Keratinocyte (primary cell): ENCODE measurements at regions not wholly inside any gene's neighbourhood (a gene's known extent, or its start where the extent isn't known, plus 50 kb on each side); places are given as distances from the start of the nearest gene placed in this dataset.
A peak's percentile ranks its signal among the peaks of the same experiment; 100 is the strongest.

Experiments
- DNase-seq: peaks from one replicate; pipeline ENCODE4 v3.0.0-alpha.2; 2011; ENCODE audit warnings: low read depth, missing footprints, low spot score
- FAIRE-seq: peaks from 2 replicates; lab custom pipeline; 2011; peaks lifted over from hg19 to GRCh38; lab: Jason Lieb, UNC
- H2AFZ ChIP-seq: 2 replicates; pipeline ENCODE4 v1.6.0; 2012; ENCODE audit warnings: low read length, control low read depth, inconsistent platforms; ENCODE audit not compliant: control insufficient read depth
- H3K27ac ChIP-seq: 2 replicates; pipeline ENCODE4 v1.5.1; 2011; ENCODE audit warnings: low read length; ENCODE audit not compliant: control insufficient read depth, insufficient read depth
- H3K27me3 ChIP-seq: 3 replicates; pipeline ENCODE4 v1.6.0; 2011; ENCODE audit warnings: low read length; ENCODE audit not compliant: control insufficient read depth, insufficient read depth; ENCODE audit errors: extremely low read depth
- H3K36me3 ChIP-seq, 2 experiments: 2 replicates in 1 of 2; 3 replicates in 1 of 2; pipeline ENCODE4 v1.5.1; 2011; ENCODE audit warnings: low read length in 2 of 2, mild to moderate bottlenecking in 1 of 2; ENCODE audit not compliant: control insufficient read depth in 2 of 2, insufficient read depth in 2 of 2; ENCODE audit errors: extremely low read depth in 1 of 2
- H3K4me1 ChIP-seq: 3 replicates; pipeline ENCODE4 v1.5.1; 2011; ENCODE audit warnings: low read length; ENCODE audit not compliant: control insufficient read depth, insufficient read depth; ENCODE audit errors: extremely low read depth
- H3K4me2 ChIP-seq: 3 replicates; pipeline ENCODE4 v1.6.0; 2011; ENCODE audit warnings: low read depth, low read length; ENCODE audit not compliant: control insufficient read depth, insufficient read depth; ENCODE audit errors: extremely low read depth
- H3K4me3 ChIP-seq, 3 experiments: fragments of 200-600 bp in 1 of 3; sonication (generic) in 1 of 3; 2 replicates in 2 of 3; 3 replicates in 1 of 3; pipeline ENCODE4 v1.5.1; 2011 to 2016; ENCODE audit warnings: low read length in 3 of 3, mild to moderate bottlenecking in 3 of 3, control low read depth in 2 of 3, inconsistent platforms in 1 of 3, low read depth in 1 of 3, mixed read lengths in 1 of 3, mixed run types in 1 of 3, moderate library complexity in 1 of 3; ENCODE audit not compliant: control insufficient read depth in 2 of 3, insufficient read depth in 2 of 3; ENCODE audit errors: extremely low read depth in 1 of 3
- H3K79me2 ChIP-seq: 2 replicates; pipeline ENCODE4 v1.6.0; 2012; ENCODE audit warnings: low read length; ENCODE audit not compliant: control insufficient read depth, insufficient read depth
- H3K9ac ChIP-seq: 3 replicates; pipeline ENCODE4 v1.6.0; 2011; ENCODE audit warnings: low read length; ENCODE audit not compliant: control insufficient read depth, insufficient read depth; ENCODE audit errors: extremely low read depth
- H3K9me1 ChIP-seq: 3 replicates; pipeline ENCODE4 v1.6.0; 2011; ENCODE audit warnings: low read length; ENCODE audit not compliant: control insufficient read depth, insufficient read depth; ENCODE audit errors: extremely low read depth
- H3K9me3 ChIP-seq: 2 replicates; pipeline ENCODE4 v1.5.1; 2012; ENCODE audit warnings: low read depth, low read length; ENCODE audit not compliant: control insufficient read depth
- H4K20me1 ChIP-seq: 3 replicates; pipeline ENCODE4 v1.6.0; 2011; ENCODE audit warnings: low read length; ENCODE audit not compliant: control insufficient read depth, insufficient read depth; ENCODE audit errors: extremely low read depth
- EZH2 ChIP-seq: IDR thresholded peaks from one replicate; pipeline ENCODE4 v1.6.1; 2012; ENCODE audit warnings: inconsistent platforms, mild to moderate bottlenecking, low read length, moderate library complexity
- dilution Hi-C: fragments of 300-500 bp; cut with MboI; formaldehyde crosslinking; loops from one replicate; pipeline ENCODE4 v1.7.0; 2020; ENCODE audit warnings: low sequenced_read_pairs; ENCODE audit not compliant: extremely low pct_ligation_motif_present
- TF ChIP-seq, protein P1 (sequence below), 3 experiments: IDR thresholded peaks in 1 of 3; conservative IDR thresholded peaks in 1 of 3; optimal IDR thresholded peaks in 1 of 3; 2 replicates in 2 of 3; 3 replicates in 1 of 3; pipeline versions ENCODE3 to v1.5.1; 2011; ENCODE audit warnings: low read length in 3 of 3, mild to moderate bottlenecking in 3 of 3, moderate library complexity in 2 of 3, control low read depth in 1 of 3, inconsistent platforms in 1 of 3; ENCODE audit not compliant: insufficient read depth in 2 of 3; ENCODE audit errors: extremely low read depth in 1 of 3

DNA sequence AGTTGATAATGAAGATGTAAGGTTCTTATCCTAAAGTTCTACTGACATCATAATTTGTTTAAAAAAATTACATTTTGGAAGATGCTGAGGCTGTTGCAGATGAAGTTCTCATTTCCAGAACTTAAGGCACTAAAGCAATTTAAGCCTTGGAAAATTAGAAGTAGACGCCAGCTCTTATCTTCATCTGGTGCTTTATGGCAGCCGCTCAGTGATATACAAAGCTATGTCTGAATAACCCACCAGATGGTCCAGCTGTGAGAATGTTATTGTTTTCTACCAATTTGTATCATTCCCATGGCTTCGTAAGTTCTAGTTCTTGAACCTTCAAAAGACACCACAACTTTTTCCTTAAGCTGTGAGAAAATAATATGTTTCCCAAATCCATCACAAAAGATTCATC lies 212.1 kb upstream of the ARID2 start:
- dilution Hi-C loops: no loop called here
- FAIRE-seq: no peak

DNA sequence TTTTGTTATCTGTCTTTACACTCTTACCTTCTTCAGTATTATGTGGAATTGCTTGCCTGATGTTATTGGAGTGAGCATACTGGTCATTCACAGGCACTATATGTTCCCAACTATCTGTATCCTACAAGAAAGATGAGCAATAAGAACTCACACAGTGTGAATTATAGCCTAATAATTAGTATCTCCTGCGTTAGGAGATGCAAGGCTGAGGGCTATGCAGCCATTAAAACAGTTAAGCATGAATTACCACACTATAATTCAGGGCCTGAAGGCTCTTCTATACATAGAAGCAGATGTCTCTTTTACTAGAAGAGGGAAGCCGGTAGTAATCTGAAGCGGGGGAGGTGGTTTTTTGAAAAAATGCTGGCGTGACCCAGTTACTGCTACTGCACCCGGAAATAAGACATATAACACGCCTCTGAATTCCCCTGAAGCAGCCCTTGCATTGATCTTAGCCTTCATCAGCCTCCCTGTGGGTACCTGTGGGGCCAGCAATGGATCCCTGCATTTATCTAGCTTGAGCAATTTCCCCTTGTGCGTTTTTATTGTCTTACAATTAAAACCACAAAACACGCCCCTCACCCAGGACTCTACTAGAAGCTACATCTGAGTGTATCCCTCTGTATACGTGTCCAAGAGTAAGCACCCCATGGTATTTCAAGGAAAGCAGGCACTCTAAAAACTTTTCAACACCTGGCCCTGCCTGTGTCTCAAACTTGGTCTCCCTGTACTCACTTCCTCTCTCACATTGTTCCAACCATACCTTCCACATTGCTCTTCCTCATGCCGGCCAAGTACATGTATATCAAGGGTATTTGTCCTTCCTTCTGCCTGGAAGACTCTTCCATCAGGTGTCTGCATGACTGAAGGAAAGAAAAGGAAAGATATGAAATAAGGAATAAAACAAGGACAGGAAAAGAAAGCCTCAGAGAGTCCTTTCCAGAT lies 210.9 kb upstream of the ARID2 start:
- Histone ChIP-seq H3K4me3 (no peak overlapping the region), H3K9me3 (no peaks in the 10 kb centered on the region), H3K27me3 (no peaks in the 10 kb centered on the region), H3K27ac (no peak overlapping the region), H3K36me3 (no peaks in the 10 kb centered on the region), H3K9ac (no peak overlapping the region), H2AFZ (peak overlapping the region; percentile 7), H3K4me2 (no peak overlapping the region), H4K20me1 (no peaks in the 10 kb centered on the region), H3K9me1 (no peaks in the 10 kb centered on the region), H3K4me1 (peaks cover 7% of the 10 kb centered on the region), H3K79me2 (no peaks in the 10 kb centered on the region)
- dilution Hi-C loops: no loop called here
- FAIRE-seq: no peak
- TF ChIP-seq, protein P1, sequence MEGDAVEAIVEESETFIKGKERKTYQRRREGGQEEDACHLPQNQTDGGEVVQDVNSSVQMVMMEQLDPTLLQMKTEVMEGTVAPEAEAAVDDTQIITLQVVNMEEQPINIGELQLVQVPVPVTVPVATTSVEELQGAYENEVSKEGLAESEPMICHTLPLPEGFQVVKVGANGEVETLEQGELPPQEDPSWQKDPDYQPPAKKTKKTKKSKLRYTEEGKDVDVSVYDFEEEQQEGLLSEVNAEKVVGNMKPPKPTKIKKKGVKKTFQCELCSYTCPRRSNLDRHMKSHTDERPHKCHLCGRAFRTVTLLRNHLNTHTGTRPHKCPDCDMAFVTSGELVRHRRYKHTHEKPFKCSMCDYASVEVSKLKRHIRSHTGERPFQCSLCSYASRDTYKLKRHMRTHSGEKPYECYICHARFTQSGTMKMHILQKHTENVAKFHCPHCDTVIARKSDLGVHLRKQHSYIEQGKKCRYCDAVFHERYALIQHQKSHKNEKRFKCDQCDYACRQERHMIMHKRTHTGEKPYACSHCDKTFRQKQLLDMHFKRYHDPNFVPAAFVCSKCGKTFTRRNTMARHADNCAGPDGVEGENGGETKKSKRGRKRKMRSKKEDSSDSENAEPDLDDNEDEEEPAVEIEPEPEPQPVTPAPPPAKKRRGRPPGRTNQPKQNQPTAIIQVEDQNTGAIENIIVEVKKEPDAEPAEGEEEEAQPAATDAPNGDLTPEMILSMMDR (optimal IDR thresholded peaks at IDR 0.05 in 1 of 3, IDR thresholded peaks at IDR 0.05 in 1 of 3, conservative IDR thresholded peaks at IDR 0.05 in 1 of 3; ENCODE audit: extremely low read depth in 1 of 3, insufficient read depth in 2 of 3, low read length in 3 of 3): no peak
- TF ChIP-seq EZH2: no peak
- DNase-seq: no peak

More for the DNA sequence above, 212.1 kb upstream of the ARID2 start:
- Histone ChIP-seq H3K79me2 (no peaks in the 10 kb centered on the region), H3K36me3 (no peaks in the 10 kb centered on the region), H3K27me3 (no peaks in the 10 kb centered on the region), H3K4me2 (no peak overlapping the region), H3K9ac (no peak overlapping the region), H3K27ac (no peak overlapping the region), H3K9me3 (no peaks in the 10 kb centered on the region), H4K20me1 (no peaks in the 10 kb centered on the region), H3K4me1 (peaks cover 7% of the 10 kb centered on the region), H3K9me1 (no peaks in the 10 kb centered on the region), H3K4me3 (no peak overlapping the region), H2AFZ (no peak overlapping the region)
- no peak for TF ChIP-seq EZH2
- no peak for DNase-seq
